Stimulated activated naive B cell treated with anti-CD40 and anti-IgM and Interleukin-4, amounts not matched to agents 10 μg/mL and 1 μg/mL and 100 μg/mL, for 72 hours (primary cell): ENCODE measurements at regions not wholly inside any gene's neighbourhood (a gene's known extent, or its start where the extent isn't known, plus 50 kb on each side); places are given as distances from the start of the nearest gene placed in this dataset.
A peak's percentile ranks its signal among the peaks of the same experiment; 100 is the strongest.

ENCODE experiments used
- ATAC-seq, 2 donors: fragments of 150-1000 bp; cut with Tn5 transposase; replicated peaks; 2 replicates each; pipeline ENCODE4 v1.10.0; 2021; ENCODE audit warnings: moderate library complexity in 1 of 2
- DNase-seq: peaks from one replicate; pipeline ENCODE4 v3.0.0; 2021
- H3K27ac Mint-ChIP-seq: one replicate; pipeline ENCODE4 v1.8.0; 2022; ENCODE audit warnings: mild to moderate bottlenecking, mixed read lengths
- H3K27me3 Mint-ChIP-seq, 2 donors: one replicate each; pipeline ENCODE4 v1.8.0; 2022; ENCODE audit warnings: mixed read lengths in 2 of 2
- H3K36me3 Mint-ChIP-seq, 2 donors: one replicate each; pipeline ENCODE4 v1.8.0; 2022; ENCODE audit warnings: mixed read lengths in 2 of 2, mild to moderate bottlenecking in 1 of 2
- H3K4me1 Mint-ChIP-seq, 2 donors: one replicate each; pipeline ENCODE4 v1.8.0; 2022; ENCODE audit warnings: mixed read lengths in 2 of 2, mild to moderate bottlenecking in 1 of 2
- H3K4me3 Mint-ChIP-seq, 2 donors: one replicate each; pipeline ENCODE4 v1.8.0; 2022; ENCODE audit warnings: mild to moderate bottlenecking in 2 of 2, mixed read lengths in 2 of 2, moderate library complexity in 1 of 2
- H3K9me3 Mint-ChIP-seq, 2 donors: one replicate each; pipeline ENCODE4 v1.8.0; 2022; ENCODE audit warnings: mixed read lengths in 2 of 2, mild to moderate bottlenecking in 1 of 2

- Mint-ChIP-seq H3K27me3 (no peaks in the 10 kb centered on the region), H3K9me3 (no peaks in the 10 kb centered on the region), H3K36me3 (no peaks in the 10 kb centered on the region), H3K4me3 (no peak overlapping the region), H3K4me1 (no peaks in the 10 kb centered on the region), H3K27ac (no peak overlapping the region)
- DNase-seq (no peak), ATAC-seq (no peak)
These were observed 66.7 kb upstream of the EZH2 start for GRCh38 chr7:148950806-148951205.

GRCh38 chr7:148944935-148945934 is 61.1 kb upstream of the EZH2 start:
- no peaks in the 10 kb centered on the region for H3K27me3 Mint-ChIP-seq
- no peak overlapping the region for H3K4me3 Mint-ChIP-seq
- no peaks in the 10 kb centered on the region for H3K4me1 Mint-ChIP-seq
- no peak for ATAC-seq
- no peaks in the 10 kb centered on the region for H3K36me3 Mint-ChIP-seq
- no peaks in the 10 kb centered on the region for H3K9me3 Mint-ChIP-seq
- H3K27ac Mint-ChIP-seq = no peak overlapping the region
- no peak for DNase-seq

GRCh38 chr7:148941598-148942275 is 57.6 kb upstream of the EZH2 start:
- Mint-ChIP-seq H3K36me3 (peaks cover 0 to 8% of the 10 kb centered on the region in 2 donors), H3K4me3 (peak overlapping the region; percentile 94 to 98), H3K9me3 (no peaks in the 10 kb centered on the region), H3K27ac (peak overlapping the region; percentile 99), H3K4me1 (peaks cover 7 to 14% of the 10 kb centered on the region in 2 donors), H3K27me3 (no peaks in the 10 kb centered on the region)
- DNase-seq = peak; percentile 35
- peak; percentile 39 to 46 for ATAC-seq

DNA sequence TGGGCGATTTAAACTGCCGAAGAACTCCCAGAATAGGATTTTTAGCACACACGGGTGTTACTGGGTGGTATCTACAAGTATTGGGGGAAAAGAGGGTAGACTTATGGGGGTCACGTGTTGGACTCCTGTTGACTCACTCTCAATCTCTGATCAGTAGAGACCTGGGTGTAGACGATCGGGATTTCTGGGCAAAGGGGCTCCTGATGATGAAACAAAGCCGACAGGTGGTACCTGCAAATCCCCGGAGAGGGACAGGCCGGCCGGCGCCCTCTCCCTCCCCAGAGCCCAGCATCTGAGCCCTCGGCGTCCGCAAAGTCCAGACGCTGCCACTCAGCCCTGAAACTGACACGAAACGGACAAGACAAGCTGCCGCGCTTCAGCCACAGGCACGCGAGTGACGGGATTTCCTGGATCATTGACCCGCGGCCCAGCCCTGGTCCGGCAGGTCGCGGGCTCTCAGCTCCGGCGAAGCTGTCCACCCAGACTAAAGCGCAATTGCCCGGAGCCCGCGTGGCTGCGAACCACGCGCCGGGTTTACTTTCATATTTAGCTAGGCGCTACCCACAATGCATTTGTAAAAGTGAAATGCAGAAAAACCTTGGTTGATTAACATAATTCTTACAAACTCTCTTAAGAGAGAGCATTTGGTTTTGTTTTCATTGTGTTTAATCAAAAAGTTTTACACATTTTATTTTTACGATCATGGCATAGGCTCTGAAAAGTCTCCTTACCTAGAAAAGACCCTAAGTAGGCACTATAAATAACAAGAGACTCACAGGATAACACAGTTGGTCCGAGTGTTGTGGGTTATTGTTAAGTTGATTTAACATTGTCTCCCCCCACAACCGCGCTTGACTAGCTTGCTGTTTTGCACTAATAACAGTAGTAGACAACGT is 56.9 kb upstream of the EZH2 start:
- peaks cover 0 to 8% of the 10 kb centered on the region in 2 donors for H3K36me3 Mint-ChIP-seq
- peak; percentile 76 to 80 for ATAC-seq
- H3K27ac Mint-ChIP-seq = peak overlapping the region; percentile 99
- DNase-seq = peak; percentile 69
- H3K4me3 Mint-ChIP-seq = peak overlapping the region; percentile 94 to 98
- H3K4me1 Mint-ChIP-seq = peaks cover 7 to 14% of the 10 kb centered on the region in 2 donors
- no peaks in the 10 kb centered on the region for H3K9me3 Mint-ChIP-seq
- no peaks in the 10 kb centered on the region for H3K27me3 Mint-ChIP-seq

DNA sequence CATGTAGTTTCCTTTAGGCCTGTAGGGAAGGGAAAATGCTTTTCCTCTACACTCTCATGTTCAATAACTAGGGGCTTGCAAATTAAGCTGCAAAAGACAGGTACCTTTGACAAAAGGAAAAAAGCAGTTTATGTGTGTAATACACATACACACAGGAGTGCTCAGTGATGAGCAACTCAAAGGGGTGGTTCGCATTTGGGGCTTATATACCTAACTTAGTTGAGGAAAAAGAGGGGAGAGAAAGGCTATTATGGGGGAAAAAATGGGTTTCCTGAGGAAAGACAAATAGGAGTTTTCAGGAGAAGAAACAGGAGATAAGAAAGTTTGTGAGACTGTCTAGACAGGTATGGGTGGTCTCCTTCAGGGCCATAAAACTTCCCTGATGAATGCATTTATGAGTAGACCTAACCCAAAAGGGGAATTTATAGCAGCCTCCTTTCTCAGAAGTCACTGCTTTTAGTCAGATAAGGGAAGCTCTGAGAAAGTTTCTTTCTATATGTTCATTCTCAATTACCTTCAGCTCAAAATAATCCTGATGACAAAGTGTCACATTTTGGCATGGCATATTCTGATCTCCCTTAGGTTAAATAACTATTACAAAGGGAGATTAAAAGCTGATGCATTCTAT is 55.2 kb upstream of the EZH2 start:
- Mint-ChIP-seq H3K27ac (peak overlapping the region; percentile 63), H3K27me3 (no peaks in the 10 kb centered on the region), H3K9me3 (no peaks in the 10 kb centered on the region), H3K36me3 (peaks cover 3 to 15% of the 10 kb centered on the region in 2 donors), H3K4me1 (peaks cover 7 to 14% of the 10 kb centered on the region in 2 donors), H3K4me3 (peak overlapping the region; percentile 33 to 61)
- ATAC-seq = peak; percentile 66 to 78
- no peak for DNase-seq

DNA sequence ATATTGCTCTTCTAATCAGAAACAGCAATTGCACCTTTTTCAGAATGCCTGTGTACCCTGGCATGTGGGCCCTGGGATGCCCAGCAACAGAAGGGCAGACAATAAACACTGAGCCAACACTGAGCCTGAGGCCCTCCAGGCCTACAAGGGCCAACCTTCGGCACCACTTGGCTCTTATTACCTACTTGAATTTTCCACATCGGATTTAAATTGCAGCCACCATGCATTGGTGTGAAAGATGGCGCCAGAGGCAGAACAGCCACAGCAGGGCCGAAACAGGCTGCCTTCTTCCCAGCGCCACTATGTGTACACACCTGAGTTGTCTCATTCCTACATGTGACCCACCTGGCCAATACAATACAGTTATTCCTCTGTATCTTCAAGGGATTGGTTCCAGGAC is 51.4 kb upstream of the EZH2 start:
- ATAC-seq (no peak), DNase-seq (no peak)
- no peak overlapping the region for H3K4me3 Mint-ChIP-seq
- H3K27me3 Mint-ChIP-seq = no peaks in the 10 kb centered on the region
- H3K27ac Mint-ChIP-seq = no peak overlapping the region
- no peaks in the 10 kb centered on the region for H3K9me3 Mint-ChIP-seq
- peaks cover 11 to 18% of the 10 kb centered on the region in 2 donors for H3K4me1 Mint-ChIP-seq
- H3K36me3 Mint-ChIP-seq = peaks cover 3 to 18% of the 10 kb centered on the region in 2 donors
